GDM1 (cell line): ENCODE measurements at regions not wholly inside any gene's neighbourhood (a gene's known extent, or its start where the extent isn't known, plus 50 kb on each side); places are given as distances from the start of the nearest gene placed in this dataset.

Source experiments
- DNase-seq: peaks from one replicate; lab custom pipeline; 2025; lab: John Stamatoyannopoulos, UW

- no peak for DNase-seq
Observed at GRCh38 chr5:159702301-159702700, 214.0 kb upstream of the ADRA1B start.

GRCh38 chr5:159702826-159703225 lies 213.5 kb upstream of the ADRA1B start:
- no peak for DNase-seq

GRCh38 chr5:159704160-159704559 lies 212.1 kb upstream of the ADRA1B start:
- DNase-seq: no peak

- DNase-seq: no peak
Observed at GRCh38 chr5:159705948-159706347, 210.3 kb upstream of the ADRA1B start.

GRCh38 chr5:159708090-159708489 lies 208.2 kb upstream of the ADRA1B start:
- no peak for DNase-seq

- DNase-seq: no peak
Observed at GRCh38 chr5:159712672-159713071, 203.6 kb upstream of the ADRA1B start.

- DNase-seq: no peak
Observed at GRCh38 chr5:159713254-159713653, 203.0 kb upstream of the ADRA1B start.

- DNase-seq: no peak
Observed at GRCh38 chr5:159713773-159714172, 202.5 kb upstream of the ADRA1B start.

- no peak for DNase-seq
Observed at GRCh38 chr5:159725475-159725874, 190.8 kb upstream of the ADRA1B start.

- DNase-seq: no peak
Observed at GRCh38 chr5:159727167-159727566, 189.1 kb upstream of the ADRA1B start.

GRCh38 chr5:159730285-159730684 lies 186.0 kb upstream of the ADRA1B start:
- DNase-seq: no peak

GRCh38 chr5:159732220-159732619 lies 184.1 kb upstream of the ADRA1B start:
- DNase-seq: no peak

GRCh38 chr5:159734366-159734765 lies 181.9 kb upstream of the ADRA1B start:
- DNase-seq: no peak

- no peak for DNase-seq
Observed at GRCh38 chr5:159735036-159735435, 181.2 kb upstream of the ADRA1B start.

GRCh38 chr5:159735749-159736660 lies 180.3 kb upstream of the ADRA1B start:
- DNase-seq: no peak

- DNase-seq: no peak
Observed at GRCh38 chr5:159736844-159737243, 179.4 kb upstream of the ADRA1B start.

- DNase-seq: no peak
Observed at GRCh38 chr5:159737263-159737662, 179.0 kb upstream of the ADRA1B start.

- DNase-seq: no peak
Observed at GRCh38 chr5:159741829-159742322, 174.4 kb upstream of the ADRA1B start.

GRCh38 chr5:159743234-159743633 lies 173.0 kb upstream of the ADRA1B start:
- no peak for DNase-seq

- no peak for DNase-seq
Observed at GRCh38 chr5:159746707-159747106, 169.6 kb upstream of the ADRA1B start.

GRCh38 chr5:159749146-159749545 lies 167.1 kb upstream of the ADRA1B start:
- no peak for DNase-seq

GRCh38 chr5:159750226-159750625 lies 166.1 kb upstream of the ADRA1B start:
- DNase-seq: no peak

GRCh38 chr5:159751459-159751858 lies 164.8 kb upstream of the ADRA1B start:
- DNase-seq: no peak
